Endothelial cell of umbilical vein (primary cell): ENCODE measurements at regions not wholly inside any gene's neighbourhood (a gene's known extent, or its start where the extent isn't known, plus 50 kb on each side); places are given as distances from the start of the nearest gene placed in this dataset.

ENCODE experiments used
- BruUV-seq: library from RNA; stranded (reverse); fragments of 400-500 nt; replicated peaks from 2 replicates; lab custom pipeline; 2021; lab: Mats Ljungman, UMichigan
- CTCF ChIA-PET: fragments of 300-600, 350-600 bp; sonication (Branson Sonifier 250); formaldehyde crosslinking; loops from one replicate; lab custom pipeline; 2021; ENCODE audit warnings: antibody characterized with exemption, inconsistent platforms; lab: Charles Lee
- POLR2A ChIA-PET: fragments of 300-600, 350-600 bp; sonication (Branson Sonifier 250); formaldehyde crosslinking; loops from one replicate; lab custom pipeline; 2021; ENCODE audit warnings: antibody characterized with exemption, inconsistent platforms; lab: Charles Lee
- DNase-seq: peaks from one replicate; pipeline ENCODE4 v3.0.0-alpha.2; 2011; ENCODE audit warnings: low read depth, low spot score
- FAIRE-seq: peaks from 2 replicates; lab custom pipeline; 2011; peaks lifted over from hg19 to GRCh38; lab: Jason Lieb, UNC
- H2AFZ ChIP-seq: 2 replicates; pipeline ENCODE4 v1.6.0; 2012; ENCODE audit warnings: low read depth, low read length, control low read depth, inconsistent platforms
- H3K27ac ChIP-seq: 2 replicates; pipeline ENCODE4 v1.5.1; 2011; ENCODE audit warnings: low read depth, mild to moderate bottlenecking, control low read depth, low read length, moderate library complexity; ENCODE audit not compliant: insufficient read depth
- H3K27me3 ChIP-seq, 2 experiments: 2 replicates each; pipeline versions ENCODE4 v1.6.0 to v1.6.1; 2011; ENCODE audit warnings: low read length in 2 of 2, mixed read lengths in 1 of 2; ENCODE audit not compliant: control insufficient read depth in 2 of 2, insufficient read depth in 2 of 2
- H3K36me3 ChIP-seq, 2 experiments: 2 replicates in 1 of 2; 3 replicates in 1 of 2; pipeline ENCODE4 v1.5.1; 2011; ENCODE audit warnings: low read length in 2 of 2, mild to moderate bottlenecking in 1 of 2, moderate library complexity in 1 of 2; ENCODE audit not compliant: control insufficient read depth in 2 of 2, insufficient read depth in 2 of 2; ENCODE audit errors: extremely low read depth in 1 of 2
- H3K4me1 ChIP-seq: 3 replicates; pipeline ENCODE4 v1.5.1; 2011; ENCODE audit warnings: mild to moderate bottlenecking, low read length; ENCODE audit not compliant: control insufficient read depth, insufficient read depth; ENCODE audit errors: extremely low read depth
- H3K4me2 ChIP-seq: 2 replicates; pipeline ENCODE4 v1.6.1; 2011; ENCODE audit warnings: low read length, control low read depth, mixed read lengths; ENCODE audit not compliant: insufficient read depth
- H3K4me3 ChIP-seq, 3 experiments: fragments of 200-600 bp in 1 of 3; sonication (generic), shearing (Covaris generic) in 1 of 3; replicated peaks in 1 of 3; 2 replicates each; pipeline ENCODE4 v1.5.1; 2011 to 2016; ENCODE audit warnings: control low read depth in 3 of 3, low read length in 3 of 3, mild to moderate bottlenecking in 2 of 3, inconsistent platforms in 1 of 3, low read depth in 1 of 3, moderate library complexity in 1 of 3; ENCODE audit not compliant: insufficient read depth in 1 of 3
- H3K79me2 ChIP-seq: 2 replicates; pipeline ENCODE4 v1.6.0; 2012; ENCODE audit warnings: low read length, inconsistent platforms; ENCODE audit not compliant: control insufficient read depth, insufficient read depth
- H3K9ac ChIP-seq: replicated peaks from 2 replicates; pipeline ENCODE3; 2011; ENCODE audit warnings: low read length, control low read depth; ENCODE audit not compliant: insufficient read depth; ENCODE audit errors: extremely low read depth
- H3K9me1 ChIP-seq: replicated peaks from 3 replicates; pipeline ENCODE4 v1.6.0; 2011; ENCODE audit warnings: mild to moderate bottlenecking, low read length; ENCODE audit not compliant: control insufficient read depth, insufficient read depth; ENCODE audit errors: extremely low read depth
- H3K9me3 ChIP-seq: replicated peaks from 2 replicates; pipeline ENCODE4 v1.5.1; 2012; ENCODE audit warnings: low read length, inconsistent platforms; ENCODE audit not compliant: control insufficient read depth, insufficient read depth
- H4K20me1 ChIP-seq: replicated peaks from 2 replicates; pipeline ENCODE3; 2011; ENCODE audit warnings: mild to moderate bottlenecking, low read length; ENCODE audit not compliant: control insufficient read depth, insufficient read depth; ENCODE audit errors: extremely low read depth
- EZH2 ChIP-seq: IDR thresholded peaks from 2 replicates; pipeline ENCODE4 v1.6.1; 2012; ENCODE audit warnings: borderline replicate concordance, low read depth, mild to moderate bottlenecking, moderate library complexity, low read length, inconsistent platforms; ENCODE audit not compliant: severe bottlenecking
- FOS ChIP-seq: IDR thresholded peaks from 2 replicates; pipeline ENCODE4 v1.6.1; 2011; ENCODE audit warnings: mild to moderate bottlenecking, low read length, moderate library complexity, borderline replicate concordance; ENCODE audit not compliant: insufficient read depth
- GATA2 ChIP-seq: IDR thresholded peaks from 2 replicates; pipeline ENCODE4 v1.7.0; 2011; ENCODE audit warnings: low read depth, mild to moderate bottlenecking, moderate library complexity, mixed read lengths, low read length; ENCODE audit not compliant: insufficient read length, insufficient read depth
- JUN ChIP-seq: IDR thresholded peaks from 2 replicates; pipeline ENCODE4 v1.6.1; 2011; ENCODE audit warnings: borderline replicate concordance, low read depth; ENCODE audit not compliant: insufficient read length, insufficient read depth
- POLR2A ChIP-seq: IDR thresholded peaks from 2 replicates; pipeline ENCODE4 v1.6.1; 2012; ENCODE audit warnings: low read depth, mild to moderate bottlenecking, control low read depth, low read length
- POLR2AphosphoS5 ChIP-seq: IDR thresholded peaks from 2 replicates; pipeline ENCODE4 v1.6.1; 2012; ENCODE audit warnings: low read depth, mild to moderate bottlenecking, control low read depth, low read length, moderate library complexity; ENCODE audit not compliant: insufficient read depth
- dilution Hi-C: fragments of 300-500 bp; cut with MboI; formaldehyde crosslinking; loops from one replicate; pipeline ENCODE4 v1.15.0; 2019; ENCODE audit warnings: low sequenced_read_pairs; ENCODE audit not compliant: extremely low pct_ligation_motif_present
- intact Hi-C: fragments of 100-400 bp; cut with micrococcal nuclease; formaldehyde crosslinking; loops from one replicate; pipeline ENCODE4 v1.10.0; 2022
- TF ChIP-seq, protein P1 (sequence below), 2 donors: IDR thresholded peaks; 1 replicate in 1 of 2; 2 replicates in 1 of 2; pipeline ENCODE4 v1.5.1; 2011; ENCODE audit warnings: low read length in 2 of 2, mild to moderate bottlenecking in 2 of 2, moderate library complexity in 2 of 2, control low read depth in 1 of 2, inconsistent platforms in 1 of 2, low read depth in 1 of 2; ENCODE audit not compliant: insufficient read depth in 1 of 2; ENCODE audit errors: extremely low read depth in 1 of 2

DNA sequence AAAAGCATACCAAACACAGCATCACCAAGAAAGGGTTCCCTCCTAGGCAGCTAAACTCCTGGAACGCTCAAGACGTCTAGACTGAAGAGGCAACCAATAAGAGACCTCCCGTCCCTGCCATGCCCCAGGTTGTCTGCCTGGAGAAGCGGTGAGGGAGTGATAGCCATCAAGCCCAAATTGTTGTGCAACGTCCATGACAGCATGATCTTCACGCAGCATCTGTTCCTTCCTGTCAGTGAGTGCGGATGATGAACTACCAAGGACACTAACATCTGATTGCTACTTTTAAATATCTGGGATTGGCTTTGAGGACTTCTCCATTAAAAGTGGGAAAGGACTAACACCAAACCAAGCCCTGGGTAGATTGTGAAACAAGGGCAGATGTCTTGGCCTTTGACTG lies 149.7 kb downstream of the TXNL1 start:
- POLR2A ChIA-PET: no interaction called here
- Histone ChIP-seq H2AFZ (no peak overlapping the region), H4K20me1 (no peaks in the 10 kb centered on the region), H3K79me2 (no peaks in the 10 kb centered on the region), H3K9me1 (no peaks in the 10 kb centered on the region), H3K9ac (no peak overlapping the region), H3K4me2 (no peak overlapping the region), H3K4me1 (no peaks in the 10 kb centered on the region), H3K36me3 (no peaks in the 10 kb centered on the region), H3K4me3 (no peak overlapping the region), H3K27ac (no peak overlapping the region), H3K27me3 (peaks cover 5 to 18% of the 10 kb centered on the region in 2 experiments), H3K9me3 (no peaks in the 10 kb centered on the region)
- CTCF ChIA-PET: no interaction called here
- BruUV-seq: no TSS peak
- TF ChIP-seq POLR2AphosphoS5: no peak
- no peak for TF ChIP-seq JUN
- intact Hi-C loops (no loop called here), dilution Hi-C loops (no loop called here)
- FAIRE-seq: no peak
- DNase-seq: no peak

DNA sequence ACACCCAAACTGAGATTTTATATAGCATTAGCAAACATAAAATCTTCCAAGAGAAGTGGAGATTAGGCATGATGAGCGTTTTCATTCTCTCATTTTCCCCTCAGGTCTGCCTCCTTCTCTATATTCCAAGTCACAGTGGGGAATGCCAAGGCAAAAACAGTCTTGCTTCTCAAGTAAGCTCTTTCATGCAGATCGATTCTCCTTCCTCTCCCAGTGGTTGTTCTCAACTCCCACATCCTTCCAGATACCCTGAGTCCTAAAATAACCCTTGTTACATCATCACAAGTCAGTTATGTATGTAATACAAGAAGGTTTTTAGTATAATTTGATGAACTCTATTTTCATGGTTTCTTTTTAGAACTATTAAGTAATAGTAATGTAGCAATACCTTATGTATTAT lies 150.6 kb downstream of the TXNL1 start:
- ChIA-PET POLR2A (no interaction called here), CTCF (no interaction called here)
- Histone ChIP-seq H3K4me2 (no peak overlapping the region), H3K36me3 (no peaks in the 10 kb centered on the region), H2AFZ (no peak overlapping the region), H3K9ac (no peak overlapping the region), H3K27me3 (peaks cover 4 to 20% of the 10 kb centered on the region in 2 experiments), H3K9me3 (no peaks in the 10 kb centered on the region), H3K9me1 (no peaks in the 10 kb centered on the region), H3K4me1 (no peaks in the 10 kb centered on the region), H4K20me1 (no peaks in the 10 kb centered on the region), H3K27ac (no peak overlapping the region), H3K4me3 (no peak overlapping the region), H3K79me2 (no peaks in the 10 kb centered on the region)
- dilution Hi-C loops (no loop called here), intact Hi-C loops (no loop called here)
- TF ChIP-seq POLR2AphosphoS5 (no peak), GATA2 (no peak), EZH2 (no peak), FOS (no peak), POLR2A (no peak)
- TF ChIP-seq, protein P1, sequence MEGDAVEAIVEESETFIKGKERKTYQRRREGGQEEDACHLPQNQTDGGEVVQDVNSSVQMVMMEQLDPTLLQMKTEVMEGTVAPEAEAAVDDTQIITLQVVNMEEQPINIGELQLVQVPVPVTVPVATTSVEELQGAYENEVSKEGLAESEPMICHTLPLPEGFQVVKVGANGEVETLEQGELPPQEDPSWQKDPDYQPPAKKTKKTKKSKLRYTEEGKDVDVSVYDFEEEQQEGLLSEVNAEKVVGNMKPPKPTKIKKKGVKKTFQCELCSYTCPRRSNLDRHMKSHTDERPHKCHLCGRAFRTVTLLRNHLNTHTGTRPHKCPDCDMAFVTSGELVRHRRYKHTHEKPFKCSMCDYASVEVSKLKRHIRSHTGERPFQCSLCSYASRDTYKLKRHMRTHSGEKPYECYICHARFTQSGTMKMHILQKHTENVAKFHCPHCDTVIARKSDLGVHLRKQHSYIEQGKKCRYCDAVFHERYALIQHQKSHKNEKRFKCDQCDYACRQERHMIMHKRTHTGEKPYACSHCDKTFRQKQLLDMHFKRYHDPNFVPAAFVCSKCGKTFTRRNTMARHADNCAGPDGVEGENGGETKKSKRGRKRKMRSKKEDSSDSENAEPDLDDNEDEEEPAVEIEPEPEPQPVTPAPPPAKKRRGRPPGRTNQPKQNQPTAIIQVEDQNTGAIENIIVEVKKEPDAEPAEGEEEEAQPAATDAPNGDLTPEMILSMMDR (IDR thresholded peaks at IDR 0.05; ENCODE audit: extremely low read depth in 1 of 2, insufficient read depth in 1 of 2, low read depth in 1 of 2, low read length in 2 of 2): no peak
- FAIRE-seq (no peak), DNase-seq (no peak)
- no TSS peak for BruUV-seq
